ENCODE measurements at regions not wholly inside any gene's neighbourhood (a gene's known extent, or its start where the extent isn't known, plus 50 kb on each side); places are given as distances from the start of the nearest gene placed in this dataset.

GRCh38 chr10:45532480-45532879 lies 140.1 kb downstream of the ZFAND4 start:
- TF ChIP-seq CTCF (IDR thresholded peaks at IDR 0.05 in 2 of 3, conservative IDR thresholded peaks at IDR 0.05 in 1 of 3; ENCODE audit: control insufficient read depth in 2 of 3, extremely low read depth in 1 of 3, insufficient read depth in 1 of 3, low read depth in 3 of 3, low read length in 3 of 3) (no peak), USF2 (IDR thresholded peaks at IDR 0.05; ENCODE audit: borderline replicate concordance, low read depth, low read length) (no peak), CBX3 (IDR thresholded peaks at IDR 0.05; ENCODE audit: borderline replicate concordance, low read depth) (no peak), CHD4 (IDR thresholded peaks at IDR 0.05) (no peak), EZH2 (IDR thresholded peaks at IDR 0.05; ENCODE audit: borderline replicate concordance, control insufficient read depth, low read depth, low read length) (no peak), POLR2A (IDR thresholded peaks at IDR 0.05; ENCODE audit: low read depth, low read length) (no peak)

Data from GM12878 (cell line).